SK-N-SH (cell line): ENCODE measurements at regions not wholly inside any gene's neighbourhood (a gene's known extent, or its start where the extent isn't known, plus 50 kb on each side); places are given as distances from the start of the nearest gene placed in this dataset.

ENCODE experiments used
- CTCF ChIA-PET: fragments of 300-600, 350-600 bp; formaldehyde crosslinking; extraction: SDS; loops from one replicate; lab custom pipeline; 2021; lab: Yijun Ruan, JAX
- POLR2A ChIA-PET: fragments of 350-600 bp; sonication (Branson Sonifier 250); formaldehyde crosslinking; extraction: SDS; loops from one replicate; lab custom pipeline; 2020; ENCODE audit warnings: antibody characterized with exemption, inconsistent platforms; lab: Yijun Ruan, JAX
- DNase-seq: peaks from one replicate; pipeline ENCODE4 v3.0.0; 2012
- H2AFZ ChIP-seq: fragments of 200-600 bp; sonication (generic); 2 replicates; pipeline ENCODE4 v1.8.1; 2016; ENCODE audit warnings: antibody characterized with exemption, mild to moderate bottlenecking, low read depth
- H3F3A ChIP-seq: fragments of 200-600 bp; sonication (generic); replicated peaks from 2 replicates; pipeline ENCODE3; 2016; ENCODE audit warnings: antibody characterized with exemption, mild to moderate bottlenecking; ENCODE audit not compliant: insufficient read depth
- H3K27ac ChIP-seq, 2 experiments: fragments of 200-500 bp in 1 of 2; fragments of 200-600 bp in 1 of 2; sonication (Bioruptor generic) in 1 of 2; sonication (generic), shearing (Covaris generic) in 1 of 2; 2 replicates each; pipeline versions ENCODE4 v1.5.1 to v1.6.1; 2014 to 2016; ENCODE audit warnings: low read depth in 2 of 2, inconsistent platforms in 1 of 2, low read length in 1 of 2, mild to moderate bottlenecking in 1 of 2, mixed read lengths in 1 of 2
- H3K27me3 ChIP-seq: fragments of 200-600 bp; sonication (generic), shearing (Covaris generic); 2 replicates; pipeline ENCODE4 v1.6.1; 2016; ENCODE audit warnings: mixed run types; ENCODE audit not compliant: insufficient read depth
- H3K36me3 ChIP-seq, 2 experiments: fragments of 200-500 bp in 1 of 2; fragments of 200-600 bp in 1 of 2; sonication (Bioruptor generic) in 1 of 2; sonication (generic) in 1 of 2; replicated peaks in 1 of 2; 2 replicates each; pipeline versions ENCODE3 to v1.5.1; 2014 to 2016; ENCODE audit warnings: low read length in 1 of 2, mild to moderate bottlenecking in 1 of 2; ENCODE audit not compliant: insufficient read depth in 2 of 2, control insufficient read depth in 1 of 2
- H3K4me1 ChIP-seq, 2 experiments: fragments of 200-500 bp in 1 of 2; fragments of 200-600 bp in 1 of 2; sonication (Bioruptor generic) in 1 of 2; sonication (generic), shearing (Covaris generic) in 1 of 2; 2 replicates each; pipeline versions ENCODE4 v1.5.1 to v1.6.1; 2014 to 2016; ENCODE audit warnings: low read depth in 1 of 2, low read length in 1 of 2, mixed run types in 1 of 2; ENCODE audit not compliant: insufficient read depth in 2 of 2, control insufficient read depth in 1 of 2
- H3K4me2 ChIP-seq: fragments of 200-600 bp; sonication (generic), shearing (Covaris generic); 2 replicates; pipeline ENCODE4 v1.6.1; 2017; ENCODE audit warnings: mixed run types
- H3K4me3 ChIP-seq, 2 experiments: fragments of 200-500 bp in 1 of 2; fragments of 200-600 bp in 1 of 2; sonication (Bioruptor generic) in 1 of 2; sonication (generic), shearing (Covaris generic) in 1 of 2; 2 replicates each; pipeline versions ENCODE4 v1.5.1 to v1.8.1; 2014 to 2016; ENCODE audit warnings: low read depth in 2 of 2, inconsistent platforms in 1 of 2, low read length in 1 of 2, mild to moderate bottlenecking in 1 of 2, mixed read lengths in 1 of 2, moderate library complexity in 1 of 2
- H3K79me2 ChIP-seq: fragments of 200-600 bp; sonication (generic); 2 replicates; pipeline ENCODE4 v1.8.1; 2017; ENCODE audit warnings: mild to moderate bottlenecking; ENCODE audit not compliant: insufficient read depth
- H3K9ac ChIP-seq: fragments of 200-600 bp; sonication (generic); 2 replicates; pipeline ENCODE4 v1.6.1; 2017; ENCODE audit warnings: mixed run types
- H3K9me2 ChIP-seq: fragments of 200-600 bp; sonication (generic); 2 replicates; pipeline ENCODE4 v1.6.1; 2017; ENCODE audit warnings: mixed run types
- H3K9me3 ChIP-seq: fragments of 200-600 bp; sonication (generic); 2 replicates; pipeline ENCODE4 v1.6.1; 2017; ENCODE audit warnings: mixed run types, mild to moderate bottlenecking, moderate library complexity
- H4K20me1 ChIP-seq: fragments of 200-600 bp; sonication (generic); 2 replicates; pipeline ENCODE4 v1.6.1; 2017; ENCODE audit warnings: mild to moderate bottlenecking, mixed run types; ENCODE audit not compliant: insufficient read depth
- EP300 ChIP-seq, 2 experiments: IDR thresholded peaks; 2 replicates each; pipeline versions ENCODE4 v1.4.0 to v1.6.1; 2012; ENCODE audit warnings: borderline replicate concordance in 1 of 2, low read depth in 1 of 2, low read length in 1 of 2
- FOXM1 ChIP-seq: IDR thresholded peaks from 2 replicates; pipeline ENCODE4 v1.4.0; 2012; ENCODE audit warnings: low read depth, mild to moderate bottlenecking
- GABPA ChIP-seq: IDR thresholded peaks from 2 replicates; pipeline ENCODE4 v1.4.0; 2012; ENCODE audit warnings: low read depth, mild to moderate bottlenecking
- MEF2A ChIP-seq: IDR thresholded peaks from 2 replicates; pipeline ENCODE4 v1.4.0; 2012; ENCODE audit warnings: low read depth, borderline replicate concordance
- NFIC ChIP-seq: IDR thresholded peaks from 2 replicates; pipeline ENCODE4 v1.4.0; 2012; ENCODE audit warnings: borderline replicate concordance
- RAD21 ChIP-seq: IDR thresholded peaks from 2 replicates; pipeline ENCODE4 v1.6.1; 2012; ENCODE audit warnings: mild to moderate bottlenecking, low read length
- RXRA ChIP-seq: IDR thresholded peaks from 2 replicates; pipeline ENCODE4 v1.4.0; 2012; ENCODE audit warnings: low read depth, mild to moderate bottlenecking, borderline replicate concordance
- SIN3A ChIP-seq: IDR thresholded peaks from 2 replicates; pipeline ENCODE4 v1.6.1; 2012; ENCODE audit warnings: low read depth, mild to moderate bottlenecking, low read length, moderate library complexity, borderline replicate concordance
- WGBS: methylation state at CpG from one replicate; pipeline ENCODE4 v1.1.6; 2017; ENCODE audit warnings: low lambda C conversion rate; 5-methylcytosine and 5-hydroxymethylcytosine counted together
- TF ChIP-seq, protein P1 (sequence below): fragments of 150-350 bp; IDR thresholded peaks from 2 replicates; pipeline ENCODE4 v1.6.1; 2017; ENCODE audit warnings: antibody characterized with exemption, low read length, low read depth, borderline replicate concordance
- TF ChIP-seq, protein P2 (sequence below): IDR thresholded peaks from 2 replicates; pipeline ENCODE4 v1.4.0; 2012; ENCODE audit warnings: low read depth, borderline replicate concordance

DNA sequence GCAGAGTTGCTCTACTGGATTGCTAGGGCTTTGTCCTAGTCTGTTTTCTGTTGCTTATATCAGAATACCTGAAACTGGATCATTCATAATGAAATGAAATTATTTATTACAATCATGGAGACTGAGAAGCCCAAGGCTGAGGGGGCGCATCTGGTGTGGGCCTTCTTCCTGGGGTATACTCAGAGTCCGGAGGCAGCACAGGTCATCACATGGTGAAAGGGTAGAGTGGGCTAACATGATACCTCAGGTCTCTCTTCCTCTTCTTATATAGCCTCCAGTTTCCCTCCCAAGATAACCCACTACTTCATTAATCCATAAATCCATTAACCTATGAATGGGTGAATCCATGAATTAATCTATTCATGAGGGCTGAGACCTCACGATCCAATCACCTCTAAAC is 667.6 kb upstream of the NCAM2 start:
- Histone ChIP-seq H3F3A (no peaks in the 10 kb centered on the region), H4K20me1 (no peaks in the 10 kb centered on the region), H3K9me3 (no peaks in the 10 kb centered on the region; the same call in 1 of the 2 replicates), H3K27ac (no peak overlapping the region), H3K4me2 (no peak overlapping the region), H3K27me3 (no peaks in the 10 kb centered on the region), H3K79me2 (no peaks in the 10 kb centered on the region), H2AFZ (no peak overlapping the region), H3K9ac (no peak overlapping the region), H3K4me1 (no peaks in the 10 kb centered on the region), H3K36me3 (no peaks in the 10 kb centered on the region), H3K4me3 (no peak overlapping the region), H3K9me2 (no peaks in the 10 kb centered on the region)
- ChIA-PET CTCF (no interaction called here), POLR2A (no interaction called here)
- no peak for DNase-seq
- TF ChIP-seq, protein P1, sequence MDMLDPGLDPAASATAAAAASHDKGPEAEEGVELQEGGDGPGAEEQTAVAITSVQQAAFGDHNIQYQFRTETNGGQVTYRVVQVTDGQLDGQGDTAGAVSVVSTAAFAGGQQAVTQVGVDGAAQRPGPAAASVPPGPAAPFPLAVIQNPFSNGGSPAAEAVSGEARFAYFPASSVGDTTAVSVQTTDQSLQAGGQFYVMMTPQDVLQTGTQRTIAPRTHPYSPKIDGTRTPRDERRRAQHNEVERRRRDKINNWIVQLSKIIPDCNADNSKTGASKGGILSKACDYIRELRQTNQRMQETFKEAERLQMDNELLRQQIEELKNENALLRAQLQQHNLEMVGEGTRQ, result no peak
- 13% methylated on average over 3 of the region's 3 CpGs for WGBS

DNA sequence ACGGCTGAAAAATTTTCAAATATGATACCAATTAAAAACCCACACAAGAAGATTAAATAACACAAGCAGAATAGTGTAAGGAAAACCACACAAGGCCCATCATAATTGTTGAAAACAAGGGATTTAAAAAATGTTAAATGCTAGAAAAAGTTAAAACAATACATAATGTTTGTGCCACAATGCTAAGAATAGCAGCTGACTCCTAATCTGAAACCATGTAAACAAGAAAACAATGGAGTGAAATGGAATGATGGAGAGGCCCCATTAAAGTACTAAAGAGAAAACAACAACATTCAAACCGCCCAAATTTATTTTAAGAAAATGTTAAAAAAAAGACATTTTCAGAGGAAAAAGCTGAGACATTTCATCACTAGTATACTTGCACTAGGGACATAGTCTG is 663.6 kb upstream of the NCAM2 start:
- Histone ChIP-seq H3K4me1 (no peaks in the 10 kb centered on the region), H3K4me3 (no peak overlapping the region), H3K9me2 (no peaks in the 10 kb centered on the region), H3K36me3 (no peaks in the 10 kb centered on the region), H3K4me2 (no peak overlapping the region), H3K27ac (no peak overlapping the region), H3K27me3 (no peaks in the 10 kb centered on the region), H3F3A (no peaks in the 10 kb centered on the region), H3K9me3 (no peaks in the 10 kb centered on the region; the same call in 1 of the 2 replicates), H3K9ac (no peak overlapping the region), H3K79me2 (no peaks in the 10 kb centered on the region), H2AFZ (no peak overlapping the region), H4K20me1 (no peaks in the 10 kb centered on the region)
- DNase-seq, result no peak
- CTCF ChIA-PET, result interaction anchor here (0.7 kb wide), 1 partner anchor 577 kb away, joined by 3 read pairs; no protein-coding TSS in a partner anchor
- POLR2A ChIA-PET, result no interaction called here
- TF ChIP-seq RXRA (no peak), GABPA (no peak)
- 9% methylated on average over 2 of the region's 2 CpGs for whole genome bisulfite sequencing

DNA sequence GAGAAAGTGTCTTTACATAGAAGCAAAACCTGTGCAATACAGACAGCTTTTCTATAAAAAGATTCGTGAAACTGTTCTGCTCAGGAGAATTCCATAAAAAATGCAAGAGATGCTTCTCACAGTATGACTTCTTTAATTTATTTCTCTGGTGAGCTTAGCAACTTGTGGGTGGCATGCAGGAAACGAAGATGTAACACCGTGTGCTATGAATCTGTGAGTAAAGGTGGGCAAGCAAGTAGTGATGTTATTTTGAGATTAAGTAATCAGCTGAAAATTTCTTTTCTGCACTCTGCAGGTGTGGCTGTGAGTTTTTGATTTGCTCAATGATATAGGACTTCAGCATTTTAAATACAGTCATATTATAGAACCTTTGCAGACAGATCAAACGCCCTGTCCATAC is 656.8 kb upstream of the NCAM2 start:
- Histone ChIP-seq H3K4me2 (no peak overlapping the region), H4K20me1 (no peaks in the 10 kb centered on the region), H3F3A (no peaks in the 10 kb centered on the region), H3K27me3 (no peaks in the 10 kb centered on the region), H3K9me3 (no peaks in the 10 kb centered on the region; the same call in 1 of the 2 replicates), H3K79me2 (no peaks in the 10 kb centered on the region), H2AFZ (no peak overlapping the region), H3K9me2 (no peaks in the 10 kb centered on the region), H3K9ac (no peak overlapping the region), H3K36me3 (no peaks in the 10 kb centered on the region), H3K4me3 (no peak overlapping the region)
- POLR2A ChIA-PET, result no interaction called here
- DNase-seq, result no peak
- 16% methylated on average over 4 of the region's 4 CpGs for WGBS
- TF ChIP-seq, protein P2, sequence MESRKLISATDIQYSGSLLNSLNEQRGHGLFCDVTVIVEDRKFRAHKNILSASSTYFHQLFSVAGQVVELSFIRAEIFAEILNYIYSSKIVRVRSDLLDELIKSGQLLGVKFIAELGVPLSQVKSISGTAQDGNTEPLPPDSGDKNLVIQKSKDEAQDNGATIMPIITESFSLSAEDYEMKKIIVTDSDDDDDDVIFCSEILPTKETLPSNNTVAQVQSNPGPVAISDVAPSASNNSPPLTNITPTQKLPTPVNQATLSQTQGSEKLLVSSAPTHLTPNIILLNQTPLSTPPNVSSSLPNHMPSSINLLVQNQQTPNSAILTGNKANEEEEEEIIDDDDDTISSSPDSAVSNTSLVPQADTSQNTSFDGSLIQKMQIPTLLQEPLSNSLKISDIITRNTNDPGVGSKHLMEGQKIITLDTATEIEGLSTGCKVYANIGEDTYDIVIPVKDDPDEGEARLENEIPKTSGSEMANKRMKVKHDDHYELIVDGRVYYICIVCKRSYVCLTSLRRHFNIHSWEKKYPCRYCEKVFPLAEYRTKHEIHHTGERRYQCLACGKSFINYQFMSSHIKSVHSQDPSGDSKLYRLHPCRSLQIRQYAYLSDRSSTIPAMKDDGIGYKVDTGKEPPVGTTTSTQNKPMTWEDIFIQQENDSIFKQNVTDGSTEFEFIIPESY, result no peak
- TF ChIP-seq EP300 (IDR thresholded peaks at IDR 0.05; ENCODE audit: borderline replicate concordance in 1 of 2, low read depth in 1 of 2, low read length in 1 of 2), result no peak
- no peak for TF ChIP-seq SIN3A
- TF ChIP-seq RAD21, result no peak
- no peak for TF ChIP-seq MEF2A
- TF ChIP-seq FOXM1, result no peak
- TF ChIP-seq NFIC, result no peak
- TF ChIP-seq, all 33 proteins: peak for 0
- CTCF ChIA-PET, result interaction anchor here (1.1 kb wide), 1 partner anchor 29 kb away, joined by 4 read pairs; no protein-coding TSS in a partner anchor
- no peak overlapping the region for H3K27ac ChIP-seq
- H3K4me1 ChIP-seq, result no peaks in the 10 kb centered on the region
